Stomach (tissue), 4 donors: ENCODE measurements at regions not wholly inside any gene's neighbourhood (a gene's known extent, or its start where the extent isn't known, plus 50 kb on each side); places are given as distances from the start of the nearest gene placed in this dataset.

Experiments used
- CTCF ChIP-seq, 7 experiments: fragments of 450-650 bp in 4 of 7; fragments of 200-600 bp in 3 of 7; sonication (generic) in 3 of 7; IDR thresholded peaks; one replicate each; pipeline ENCODE4 v1.5.1; 2016 to 2019; ENCODE audit warnings: antibody characterized with exemption in 7 of 7, control low read depth in 2 of 7, mild to moderate bottlenecking in 1 of 7
- EP300 ChIP-seq: sonication (generic); formaldehyde crosslinking; IDR thresholded peaks from one replicate; pipeline ENCODE4 v1.6.1; 2017; ENCODE audit warnings: antibody characterized with exemption
- POLR2A ChIP-seq, 4 donors: fragments of 450-650 bp; IDR thresholded peaks; one replicate each; pipeline ENCODE4 v1.6.1; 2016; ENCODE audit warnings: antibody characterized with exemption in 4 of 4, control low read depth in 2 of 4, mild to moderate bottlenecking in 1 of 4, moderate library complexity in 1 of 4

GRCh38 chr9:16336833-16337232 is 533.6 kb downstream of the BNC2 start:
- TF ChIP-seq CTCF (IDR thresholded peaks at IDR 0.05) (no peak), POLR2A (IDR thresholded peaks at IDR 0.05) (no peak), EP300 (no peak)
